LoVo (cell line): ENCODE measurements at regions not wholly inside any gene's neighbourhood (a gene's known extent, or its start where the extent isn't known, plus 50 kb on each side); places are given as distances from the start of the nearest gene placed in this dataset.

Experiments used
- DNase-seq: peaks from one replicate; pipeline ENCODE4 v3.0.0-alpha.2; 2016; ENCODE audit warnings: low spot score

DNA sequence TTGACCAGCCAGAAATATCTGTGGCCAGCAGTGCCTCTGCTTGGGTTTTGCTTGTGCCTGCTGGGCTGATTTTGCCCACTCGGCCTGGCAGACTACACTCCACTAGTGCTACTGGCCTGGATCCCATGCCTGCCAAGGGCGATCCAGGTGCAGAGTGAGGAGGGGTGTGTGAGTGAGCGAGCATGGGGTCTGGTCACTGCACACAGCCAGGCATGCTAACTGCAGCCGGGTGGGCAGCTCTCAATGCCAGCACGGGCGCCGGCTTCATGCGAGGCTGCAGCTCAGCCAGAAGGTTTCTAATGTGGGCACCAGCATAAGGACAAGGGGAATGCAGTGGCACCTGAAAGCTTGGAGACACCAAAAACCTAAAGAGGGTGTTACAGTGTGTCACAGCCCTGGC lies 1161.4 kb downstream of the FSTL5 start:
- no peak for DNase-seq

DNA sequence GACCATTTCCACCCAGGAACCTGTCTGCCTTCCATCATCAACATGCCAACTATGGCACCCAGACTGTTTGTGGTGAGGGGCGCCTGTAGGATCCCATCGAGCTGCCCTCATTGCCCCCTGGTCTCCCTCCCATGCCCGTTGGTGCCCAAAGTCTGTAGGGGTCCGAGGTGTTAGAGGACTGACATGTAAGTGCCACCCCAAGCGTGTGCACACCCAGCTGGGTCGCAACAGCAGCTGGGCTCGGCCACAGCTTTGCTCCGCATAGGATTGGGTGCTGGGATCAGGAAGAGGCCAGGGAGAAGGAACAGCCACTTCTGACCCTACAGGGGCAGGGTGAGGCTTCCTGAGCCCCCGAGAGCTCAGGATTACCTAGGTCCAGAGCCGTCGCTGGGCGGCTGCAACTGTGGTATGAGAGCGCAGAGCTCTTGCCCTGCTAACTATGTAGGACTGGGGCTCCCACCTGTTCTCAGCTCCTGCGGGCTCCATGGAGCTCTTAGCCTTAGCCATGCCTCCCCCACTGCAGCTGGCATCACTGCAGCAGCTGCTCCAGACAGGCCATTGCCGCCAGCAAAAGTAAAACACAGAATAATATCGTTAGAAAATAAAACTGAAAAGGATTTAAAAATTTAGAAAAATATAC lies 1160.3 kb downstream of the FSTL5 start:
- no peak for DNase-seq

DNA sequence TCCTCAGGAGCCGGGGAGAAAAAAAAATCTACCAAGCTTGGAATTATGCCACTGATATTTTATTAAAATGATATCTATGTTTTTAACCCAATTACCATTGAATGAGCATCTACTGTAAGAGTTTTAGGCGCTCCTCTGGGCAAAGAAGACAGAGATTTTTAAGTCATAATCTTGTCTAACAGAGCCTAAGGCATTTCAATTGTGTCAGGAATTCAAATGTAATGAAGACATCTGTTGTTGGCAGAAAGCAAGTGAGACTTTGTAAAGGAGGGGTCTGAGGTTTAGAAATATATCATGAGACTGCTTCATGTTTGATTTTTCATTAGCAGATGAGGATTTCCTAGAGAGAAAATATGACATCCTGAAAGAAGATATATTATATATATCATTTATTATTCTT lies 1158.1 kb downstream of the FSTL5 start:
- no peak for DNase-seq

DNA sequence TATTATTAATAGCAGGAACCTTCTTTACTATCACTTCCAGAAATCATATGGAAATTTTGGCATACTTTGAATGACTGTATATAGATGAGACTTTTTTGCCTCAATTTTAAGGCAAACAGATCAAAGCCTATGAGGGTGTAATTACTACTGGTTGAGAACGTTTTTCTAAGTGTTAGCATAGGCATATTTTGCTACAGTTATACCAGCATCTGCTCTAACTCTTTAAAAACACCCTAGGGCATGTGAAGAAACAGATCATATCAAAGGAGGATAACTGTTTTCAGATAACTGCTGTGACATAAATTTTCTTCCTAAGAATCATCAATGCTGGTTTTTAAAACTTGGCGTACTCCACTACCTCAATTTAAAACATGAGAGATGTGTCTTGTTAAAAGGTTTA lies 1155.3 kb downstream of the FSTL5 start:
- no peak for DNase-seq

DNA sequence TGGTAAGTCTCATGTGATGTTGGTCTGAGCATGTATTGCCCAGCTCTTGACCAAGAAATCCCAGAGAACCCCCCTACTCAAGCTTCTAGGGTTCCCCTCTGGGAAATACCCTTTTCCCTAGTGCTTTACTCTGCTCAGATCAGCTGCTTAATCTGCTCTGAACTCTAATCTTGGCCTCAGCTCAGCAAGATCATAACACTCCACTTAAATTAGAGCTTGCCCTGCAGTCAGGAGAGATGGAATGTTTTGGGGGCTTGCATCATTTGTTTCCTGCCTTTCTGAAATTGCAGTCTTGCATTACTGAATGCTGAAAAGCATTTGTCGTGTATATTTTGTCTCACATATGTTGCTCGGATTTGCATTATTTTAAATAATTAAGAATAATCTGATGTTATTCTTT lies 1153.6 kb downstream of the FSTL5 start:
- DNase-seq: no peak
